Parathyroid adenoma (tissue), 2 donors: ENCODE measurements at regions not wholly inside any gene's neighbourhood (a gene's known extent, or its start where the extent isn't known, plus 50 kb on each side); places are given as distances from the start of the nearest gene placed in this dataset.

ENCODE experiments used
- H2AFZ ChIP-seq: fragments of 300-600 bp; sonication (generic); one replicate; pipeline ENCODE4 v1.7.0; 2017; ENCODE audit warnings: antibody characterized with exemption, mild to moderate bottlenecking
- H3K27ac ChIP-seq: fragments of 300-600 bp; sonication (generic); one replicate; pipeline ENCODE4 v1.7.0; 2017
- H3K27me3 ChIP-seq: fragments of 300-600 bp; sonication (generic); one replicate; pipeline ENCODE4 v1.7.0; 2017; ENCODE audit warnings: low read length; ENCODE audit not compliant: control insufficient read depth, insufficient read depth
- H3K36me3 ChIP-seq: fragments of 300-600 bp; sonication (generic); one replicate; pipeline ENCODE4 v1.7.0; 2017; ENCODE audit warnings: low read length; ENCODE audit not compliant: control insufficient read depth, insufficient read depth
- H3K4me1 ChIP-seq: fragments of 300-600 bp; sonication (generic); one replicate; pipeline ENCODE4 v1.7.0; 2017; ENCODE audit warnings: control low read depth
- H3K4me2 ChIP-seq: fragments of 300-600 bp; sonication (generic); one replicate; pipeline ENCODE4 v1.7.0; 2017; ENCODE audit warnings: low read length
- H3K4me3 ChIP-seq: fragments of 300-600 bp; sonication (generic); one replicate; pipeline ENCODE4 v1.7.0; 2017; ENCODE audit warnings: low read depth, low read length
- H3K79me2 ChIP-seq: fragments of 300-600 bp; sonication (generic); one replicate; pipeline ENCODE4 v1.7.0; 2017; ENCODE audit warnings: control low read depth
- H3K9ac ChIP-seq: fragments of 300-600 bp; sonication (generic); one replicate; pipeline ENCODE4 v1.7.0; 2017; ENCODE audit warnings: mild to moderate bottlenecking
- H3K9me3 ChIP-seq: fragments of 300-600 bp; sonication (generic); one replicate; pipeline ENCODE4 v1.7.0; 2017; ENCODE audit warnings: low read length; ENCODE audit not compliant: control insufficient read depth
- CTCF ChIP-seq: fragments of 300-600 bp; sonication (generic); IDR thresholded peaks from one replicate; pipeline ENCODE4 v1.7.0; 2017; ENCODE audit warnings: antibody characterized with exemption, mild to moderate bottlenecking
- donor health status: primary hyperparathyroidism.

DNA sequence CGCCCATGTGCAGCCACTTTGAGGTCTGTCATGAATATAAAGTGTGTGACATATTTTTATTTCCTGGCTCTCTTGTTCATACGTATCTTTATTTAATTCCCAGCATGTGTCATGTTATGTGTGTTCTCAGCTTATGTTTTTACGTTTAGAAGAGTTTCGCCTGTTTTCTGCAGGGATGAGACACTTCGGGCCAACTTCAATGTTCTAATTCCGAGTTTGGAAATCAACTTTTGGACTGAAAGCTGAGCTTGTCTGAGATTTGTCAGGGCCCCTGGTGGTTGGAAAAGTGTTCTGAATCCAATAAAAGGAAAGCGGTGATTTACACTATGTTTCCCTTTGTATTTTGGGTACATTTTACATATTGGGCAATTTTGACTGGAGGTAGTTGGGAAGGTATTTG is 810.7 kb downstream of the TBC1D22A start:
- H3K79me2 ChIP-seq, result no peaks in the 10 kb centered on the region
- no peak overlapping the region for H3K4me2 ChIP-seq
- no peak overlapping the region for H3K4me3 ChIP-seq
- H3K27ac ChIP-seq, result no peak overlapping the region
- H3K36me3 ChIP-seq, result no peaks in the 10 kb centered on the region
- no peaks in the 10 kb centered on the region for H3K4me1 ChIP-seq
- no peaks in the 10 kb centered on the region for H3K27me3 ChIP-seq
- H2AFZ ChIP-seq, result no peak overlapping the region
- H3K9ac ChIP-seq, result no peak overlapping the region
- TF ChIP-seq CTCF, result no peak
- no peaks in the 10 kb centered on the region for H3K9me3 ChIP-seq

GRCh38 chr22:47572443-47572842 is 810.0 kb downstream of the TBC1D22A start:
- H3K9me3 ChIP-seq, result no peaks in the 10 kb centered on the region
- no peak for TF ChIP-seq CTCF
- no peaks in the 10 kb centered on the region for H3K36me3 ChIP-seq
- no peaks in the 10 kb centered on the region for H3K79me2 ChIP-seq
- H3K27ac ChIP-seq, result no peak overlapping the region
- H3K4me2 ChIP-seq, result no peak overlapping the region
- no peak overlapping the region for H3K9ac ChIP-seq
- H3K4me3 ChIP-seq, result no peak overlapping the region
- H3K4me1 ChIP-seq, result no peaks in the 10 kb centered on the region
- no peak overlapping the region for H2AFZ ChIP-seq
- H3K27me3 ChIP-seq, result no peaks in the 10 kb centered on the region

- H3K79me2 ChIP-seq, result no peaks in the 10 kb centered on the region
- no peak for TF ChIP-seq CTCF
- no peaks in the 10 kb centered on the region for H3K9me3 ChIP-seq
- H3K36me3 ChIP-seq, result no peaks in the 10 kb centered on the region
- no peaks in the 10 kb centered on the region for H3K27me3 ChIP-seq
- no peak overlapping the region for H3K27ac ChIP-seq
- H3K9ac ChIP-seq, result no peak overlapping the region
- H3K4me2 ChIP-seq, result no peak overlapping the region
- H2AFZ ChIP-seq, result no peak overlapping the region
- H3K4me3 ChIP-seq, result no peak overlapping the region
- no peaks in the 10 kb centered on the region for H3K4me1 ChIP-seq
Observed at GRCh38 chr22:47571616-47572015, 809.2 kb downstream of the TBC1D22A start.

DNA sequence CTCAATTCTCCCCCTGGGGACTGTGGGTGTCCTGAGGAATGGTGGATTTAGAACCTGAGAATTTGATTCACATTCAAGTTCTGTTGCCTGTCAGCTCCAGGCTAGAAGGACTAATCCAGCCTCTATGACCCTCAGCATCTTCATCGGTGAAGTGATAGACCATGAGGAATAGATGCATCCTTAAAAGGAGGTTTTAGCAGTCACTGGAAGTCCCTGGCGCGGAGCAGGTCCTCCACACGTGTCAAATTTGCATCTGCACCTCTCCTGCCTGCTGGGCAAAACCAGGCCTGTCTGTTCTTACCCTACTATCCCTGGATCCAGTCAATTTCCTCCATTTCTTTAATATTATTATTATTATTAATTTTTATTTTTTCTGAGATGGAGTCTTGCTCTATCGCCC is 808.4 kb downstream of the TBC1D22A start:
- Histone ChIP-seq H3K27ac (no peak overlapping the region), H3K79me2 (no peaks in the 10 kb centered on the region), H3K9ac (no peak overlapping the region), H3K4me1 (no peaks in the 10 kb centered on the region), H3K27me3 (no peaks in the 10 kb centered on the region), H3K4me3 (no peak overlapping the region), H2AFZ (no peak overlapping the region), H3K36me3 (no peaks in the 10 kb centered on the region), H3K9me3 (no peaks in the 10 kb centered on the region), H3K4me2 (no peak overlapping the region)
- TF ChIP-seq CTCF, result no peak

GRCh38 chr22:47570300-47570685 is 807.8 kb downstream of the TBC1D22A start:
- no peaks in the 10 kb centered on the region for H3K9me3 ChIP-seq
- H3K4me2 ChIP-seq, result no peak overlapping the region
- H3K4me1 ChIP-seq, result no peaks in the 10 kb centered on the region
- no peak overlapping the region for H3K9ac ChIP-seq
- no peak overlapping the region for H2AFZ ChIP-seq
- H3K27ac ChIP-seq, result no peak overlapping the region
- no peak for TF ChIP-seq CTCF
- no peaks in the 10 kb centered on the region for H3K36me3 ChIP-seq
- no peaks in the 10 kb centered on the region for H3K27me3 ChIP-seq
- H3K4me3 ChIP-seq, result no peak overlapping the region
- no peaks in the 10 kb centered on the region for H3K79me2 ChIP-seq
